ENCODE measurements at regions not wholly inside any gene's neighbourhood (a gene's known extent, or its start where the extent isn't known, plus 50 kb on each side); places are given as distances from the start of the nearest gene placed in this dataset.

- Histone ChIP-seq H3K36me3 (ENCODE audit: control insufficient read depth, insufficient read depth, low read length) (peaks cover 3% of the 10 kb centered on the region; the same call in 2 of the 3 replicates), H3K79me2 (ENCODE audit: control insufficient read depth, insufficient read depth, low read length) (no peaks in the 10 kb centered on the region), H3K27ac (ENCODE audit: extremely low read depth, low read depth, low read length) (peak overlapping the region; percentile 59; the same call in 2 of the 3 replicates), H3K9me3 (replicated peaks; ENCODE audit: control insufficient read depth, insufficient read depth, low read depth, low read length) (no peaks in the 10 kb centered on the region), H3K4me1 (replicated peaks in 1 of 2; ENCODE audit: control insufficient read depth in 2 of 2, insufficient read depth in 2 of 2, low read length in 2 of 2) (peaks cover 0 to 6% of the 10 kb centered on the region in 2 experiments; a peak in 2 of 5 replicates), H2AFZ (ENCODE audit: low read depth, low read length) (peak overlapping the region; percentile 30), H3K4me3 (no peak overlapping the region), H3K9me1 (ENCODE audit: control insufficient read depth, insufficient read depth, low read length) (no peaks in the 10 kb centered on the region), H3K27me3 (ENCODE audit: control insufficient read depth in 2 of 2, insufficient read depth in 2 of 2, low read length in 2 of 2) (no peaks in the 10 kb centered on the region), H4K20me1 (replicated peaks; ENCODE audit: control insufficient read depth, insufficient read depth, low read length) (no peaks in the 10 kb centered on the region), H3K4me2 (ENCODE audit: insufficient read depth, low read length) (no peak overlapping the region), H3K9ac (ENCODE audit: insufficient read depth in 1 of 2, low read depth in 2 of 2, low read length in 2 of 2) (no peak overlapping the region)
- peak; percentile 66 for ATAC-seq
- intact Hi-C loops (cut with micrococcal nuclease) = no loop called here
- FAIRE-seq = no peak
- WGBS (ENCODE audit: insufficient coverage, low coverage, missing lambda C conversion rate) = 39% methylated on average over 5 of the region's 5 CpGs
- in situ Hi-C loops (cut with MboI) = no loop called here
- ChIA-PET CTCF (ENCODE audit: low intra/inter-chr PET ratio) (no interaction called here), POLR2A (interaction anchor here (0.5 to 1.1 kb wide), 2 partner anchors 14 to 227 kb away, joined by 4 to 5 read pairs; no protein-coding TSS in a partner anchor)
- no TSS peak for BruUV-seq (replicated peaks)
- TF ChIP-seq ZNF592 (IDR thresholded peaks at IDR 0.05) (0 out of 2 replicates have a peak, but pooled peaks have one; percentile 47), NR4A1 (CRISPR knock-in tag; IDR thresholded peaks at IDR 0.05) (no peak), NR4A1 (tag; IDR thresholded peaks at IDR 0.05) (peak; percentile 55; the same call in 1 of the 2 replicates), ZNF174 (CRISPR knock-in tag; IDR thresholded peaks at IDR 0.05) (no peak)
- peak in 2 of 4 experiments; percentile 13 to 29 for DNase-seq (ENCODE audit: extremely low read depth in 1 of 4, low spot score in 3 of 4)
Measured at GRCh38 chr3:6734395-6734746, 126.5 kb upstream of the GRM7 start.
